A549 (cell line): ENCODE measurements at regions not wholly inside any gene's neighbourhood (a gene's known extent, or its start where the extent isn't known, plus 50 kb on each side); places are given as distances from the start of the nearest gene placed in this dataset.

Experiments
- ATAC-seq, 2 experiments: fragments of 200-7000 bp in 1 of 2; fragments of >200 bp in 1 of 2; cut with Nextera tagmentation in 1 of 2; cut with Tn5 transposase in 1 of 2; 3 replicates each; pipeline versions ENCODE4 v1.8.0 to v1.9.1; 2018 to 2020; ENCODE audit warnings: mild to moderate bottlenecking in 1 of 2, moderate library complexity in 1 of 2
- CTCF ChIA-PET: fragments of 300-600 bp; sonication (Branson Sonifier 250); formaldehyde crosslinking; extraction: SDS; loops from one replicate; lab custom pipeline; 2021; ENCODE audit warnings: antibody characterized with exemption, inconsistent platforms; lab: Yijun Ruan, JAX
- POLR2A ChIA-PET: fragments of 350-600 bp; formaldehyde crosslinking; extraction: SDS; loops from one replicate; lab custom pipeline; 2021; ENCODE audit warnings: antibody characterized with exemption, inconsistent platforms; lab: Yijun Ruan, JAX
- DNase-seq, 2 experiments: peaks; one replicate each; pipeline versions ENCODE4 v3.0.0 to v3.0.0-alpha.2; 2011 to 2016; ENCODE audit warnings: low read depth in 1 of 2, low spot score in 1 of 2
- FAIRE-seq: peaks from 2 replicates; lab custom pipeline; 2011; peaks lifted over from hg19 to GRCh38; lab: Jason Lieb, UNC
- H3K27ac ChIP-seq, 2 experiments: fragments of >200 bp; sonication (Bioruptor Twin); formaldehyde crosslinking; 3 replicates each; pipeline ENCODE4 v1.5.1; 2016 to 2017
- H3K4me1 ChIP-seq: fragments of >200 bp; sonication (Bioruptor Twin); formaldehyde crosslinking; 3 replicates; pipeline ENCODE4 v1.6.1; 2016
- H3K4me2 ChIP-seq: fragments of >200 bp; sonication (Bioruptor Twin); formaldehyde crosslinking; 3 replicates; pipeline ENCODE4 v1.6.1; 2016
- H3K4me3 ChIP-seq: fragments of >200 bp; sonication (Bioruptor Twin); formaldehyde crosslinking; 3 replicates; pipeline ENCODE4 v1.5.1; 2016
- H3K9me3 ChIP-seq: fragments of >200 bp; sonication (Bioruptor Twin); formaldehyde crosslinking; 3 replicates; pipeline ENCODE4 v1.6.1; 2016
- CBX2 ChIP-seq: fragments of 200-600 bp; sonication (generic); IDR thresholded peaks from 2 replicates; pipeline ENCODE4 v1.6.1; 2016; ENCODE audit warnings: low read depth, mild to moderate bottlenecking, borderline replicate concordance
- EHF ChIP-seq: fragments of 250-450 bp; sonication (Bioruptor Pico); IDR thresholded peaks from 2 replicates; pipeline ENCODE4 v1.5.0; 2020; ENCODE audit warnings: mild to moderate bottlenecking
- EHMT2 ChIP-seq: fragments of 200-600 bp; sonication (generic); IDR thresholded peaks from 2 replicates; pipeline ENCODE4 v1.6.1; 2016; ENCODE audit warnings: antibody characterized with exemption, low read depth, mild to moderate bottlenecking, moderate library complexity
- ELK1 ChIP-seq: fragments of 150-350 bp; IDR thresholded peaks from 2 replicates; pipeline ENCODE4 v1.6.1; 2014; ENCODE audit warnings: low read depth, mild to moderate bottlenecking, low read length
- EP300 ChIP-seq, 2 experiments: fragments of >200 bp; sonication (Bioruptor Twin); formaldehyde crosslinking; IDR thresholded peaks; 2 replicates in 1 of 2; 3 replicates in 1 of 2; pipeline ENCODE4 v1.6.1; 2016 to 2017
- FOSB ChIP-seq: fragments of 250-450 bp; sonication (Bioruptor Pico); IDR thresholded peaks from 2 replicates; pipeline ENCODE4 v1.5.0; 2020; ENCODE audit warnings: mild to moderate bottlenecking, moderate library complexity
- FOXS1 ChIP-seq: fragments of 250-450 bp; sonication (Bioruptor Pico); IDR thresholded peaks from 2 replicates; pipeline ENCODE4 v1.5.0; 2020; ENCODE audit warnings: mild to moderate bottlenecking, moderate library complexity
- HDAC2 ChIP-seq: fragments of 200-600 bp; sonication (generic); IDR thresholded peaks from 2 replicates; pipeline ENCODE4 v1.6.1; 2016
- HMGXB4 ChIP-seq: fragments of 250-450 bp; sonication (Bioruptor Pico); IDR thresholded peaks from 2 replicates; pipeline ENCODE4 v1.5.0; 2021; ENCODE audit warnings: mild to moderate bottlenecking, moderate library complexity, borderline replicate concordance
- HOXB13 ChIP-seq: fragments of 250-450 bp; sonication (Bioruptor Pico); IDR thresholded peaks from 2 replicates; pipeline ENCODE4 v1.5.0; 2020; ENCODE audit warnings: low read depth, mild to moderate bottlenecking, moderate library complexity
- KDM1A ChIP-seq: fragments of 200-600 bp; sonication (generic); IDR thresholded peaks from 2 replicates; pipeline ENCODE4 v1.6.1; 2016; ENCODE audit warnings: low read depth, mild to moderate bottlenecking
- KDM5A ChIP-seq: fragments of 200-600 bp; sonication (generic); IDR thresholded peaks from 2 replicates; pipeline ENCODE4 v1.6.1; 2016; ENCODE audit warnings: antibody characterized with exemption, mild to moderate bottlenecking
- MAX ChIP-seq: IDR thresholded peaks from 2 replicates; pipeline ENCODE4 v1.6.1; 2012
- MAZ ChIP-seq: fragments of 150-350 bp; IDR thresholded peaks from 2 replicates; pipeline ENCODE4 v1.6.1; 2014; ENCODE audit warnings: antibody characterized with exemption, low read depth, low read length, borderline replicate concordance
- MYC ChIP-seq: IDR thresholded peaks from 2 replicates; pipeline ENCODE4 v1.6.1; 2012; ENCODE audit warnings: mild to moderate bottlenecking, inconsistent platforms, low read length, improper control_type of control experiment, borderline replicate concordance
- PHF8 ChIP-seq: fragments of 200-600 bp; sonication (generic); IDR thresholded peaks from 2 replicates; pipeline ENCODE4 v1.6.1; 2016; ENCODE audit warnings: low read depth, mild to moderate bottlenecking, antibody characterized with exemption, moderate library complexity, borderline replicate concordance
- POLR2A ChIP-seq: IDR thresholded peaks from 2 replicates; pipeline ENCODE4 v1.6.1; 2012; ENCODE audit warnings: mild to moderate bottlenecking, low read length
- POLR2AphosphoS2 ChIP-seq: conservative IDR thresholded peaks from 2 replicates; pipeline ENCODE4 v1.6.1; 2012; ENCODE audit warnings: low read length, improper control_type of control experiment, inconsistent platforms
- RAD21 ChIP-seq, 2 experiments: fragments of >200 bp in 1 of 2; sonication (Bioruptor Twin) in 1 of 2; formaldehyde crosslinking in 1 of 2; IDR thresholded peaks in 1 of 2; conservative IDR thresholded peaks in 1 of 2; 2 replicates in 1 of 2; 3 replicates in 1 of 2; pipeline ENCODE4 v1.6.1; 2012 to 2018; ENCODE audit warnings: inconsistent platforms in 1 of 2
- RARB ChIP-seq: fragments of 250-450 bp; sonication (Bioruptor Pico); IDR thresholded peaks from 2 replicates; pipeline ENCODE4 v1.8.0; 2021; ENCODE audit warnings: mild to moderate bottlenecking, moderate library complexity
- RCOR1 ChIP-seq: fragments of 150-350 bp; IDR thresholded peaks from 2 replicates; pipeline ENCODE4 v1.6.1; 2014; ENCODE audit warnings: antibody characterized with exemption, low read length, low read depth
- REST ChIP-seq: fragments of 200-600 bp; sonication (generic); IDR thresholded peaks from 2 replicates; pipeline ENCODE4 v1.6.1; 2016; ENCODE audit warnings: antibody characterized with exemption, mild to moderate bottlenecking, moderate library complexity
- RFX5 ChIP-seq: fragments of 450-650 bp; IDR thresholded peaks from 2 replicates; pipeline ENCODE4 v1.7.1; 2014; ENCODE audit warnings: antibody characterized with exemption, mild to moderate bottlenecking, moderate library complexity
- TFCP2L1 ChIP-seq: fragments of 250-450 bp; sonication (Bioruptor Pico); IDR thresholded peaks from 2 replicates; pipeline ENCODE4 v1.5.0; 2021; ENCODE audit warnings: mild to moderate bottlenecking
- TP53 ChIP-seq: fragments of 250-450 bp; sonication (Bioruptor Pico); IDR thresholded peaks from 2 replicates; pipeline ENCODE4 v1.5.0; 2021; ENCODE audit warnings: mild to moderate bottlenecking, moderate library complexity
- ZFP36 ChIP-seq: fragments of 450-650 bp; IDR thresholded peaks from 2 replicates; pipeline ENCODE4 v1.6.1; 2014; ENCODE audit warnings: borderline replicate concordance; ENCODE audit not compliant: partially characterized antibody
- WGBS: methylation state at CpG from one replicate; pipeline ENCODE4 v1.1.6; 2017; ENCODE audit errors: missing lambda C conversion rate; 5-methylcytosine and 5-hydroxymethylcytosine counted together

GRCh38 chr2:221726894-221727513, 154.9 kb upstream of the EPHA4 start:
- CTCF ChIA-PET: no interaction called here
- FAIRE-seq (no peak), DNase-seq (no peak), ATAC-seq (no peak)
- H3K9me3 ChIP-seq: peaks cover 16% of the 10 kb centered on the region; the same call in 1 of the 3 replicates
- 59% methylated on average over 2 of the region's 2 CpGs for WGBS
- peaks cover 13% of the 10 kb centered on the region; the same call in 2 of the 3 replicates for H3K4me1 ChIP-seq
- H3K27ac ChIP-seq: no peak overlapping the region
- no peak overlapping the region for H3K4me3 ChIP-seq
- H3K4me2 ChIP-seq: no peak overlapping the region
- POLR2A ChIA-PET: no interaction called here
- no peak for TF ChIP-seq RFX5
- TF ChIP-seq FOSB: no peak
- no peak for TF ChIP-seq CBX2
- no peak for TF ChIP-seq RAD21 (conservative IDR thresholded peaks at IDR 0.05 in 1 of 2, IDR thresholded peaks at IDR 0.05 in 1 of 2)
- no peak for TF ChIP-seq ZFP36
- TF ChIP-seq MAZ: no peak
- TF ChIP-seq EP300 (IDR thresholded peaks at IDR 0.05): no peak
- TF ChIP-seq POLR2A: no peak
- TF ChIP-seq TFCP2L1 (CRISPR knock-in tag): no peak
- TF ChIP-seq MYC: no peak
- TF ChIP-seq HOXB13 (CRISPR knock-in tag): no peak
- TF ChIP-seq RCOR1: no peak
- no peak for TF ChIP-seq TP53 (CRISPR knock-in tag)
- no peak for TF ChIP-seq HDAC2
- TF ChIP-seq EHMT2: no peak
- TF ChIP-seq KDM1A: no peak
- no peak for TF ChIP-seq POLR2AphosphoS2
- no peak for TF ChIP-seq RARB (CRISPR knock-in tag)

GRCh38 chr2:221724631-221725203, 152.6 kb upstream of the EPHA4 start:
- FAIRE-seq: no peak
- no peak for DNase-seq
- POLR2A ChIA-PET: no interaction called here
- H3K4me3 ChIP-seq: no peak overlapping the region
- 44% methylated on average over 1 of the region's 1 CpG for WGBS
- CTCF ChIA-PET: no interaction called here
- H3K4me2 ChIP-seq: no peak overlapping the region
- H3K4me1 ChIP-seq: no peaks in the 10 kb centered on the region
- TF ChIP-seq EHMT2 (no peak), KDM5A (no peak), EHF (CRISPR knock-in tag) (no peak), REST (no peak), ELK1 (no peak), PHF8 (no peak), MAX (no peak), HMGXB4 (CRISPR knock-in tag) (no peak), FOXS1 (CRISPR knock-in tag) (no peak), TP53 (CRISPR knock-in tag) (no peak)
- TF ChIP-seq, all 56 proteins: peak for 0
- ATAC-seq: no peak
- peaks cover 16% of the 10 kb centered on the region; the same call in 1 of the 3 replicates for H3K9me3 ChIP-seq
- H3K27ac ChIP-seq: no peak overlapping the region
